KMS-11 (cell line): ENCODE measurements at regions not wholly inside any gene's neighbourhood (a gene's known extent, or its start where the extent isn't known, plus 50 kb on each side); places are given as distances from the start of the nearest gene placed in this dataset.
A peak's percentile ranks its signal among the peaks of the same experiment; 100 is the strongest.
"Not testable (repeated sequence)": the region's sequence is repeated elsewhere in the genome, so short reads cannot be mapped to it uniquely, and the experiment has no call there.

Experiments
- H2AFZ ChIP-seq: fragments of 200-600 bp; sonication (generic); 2 replicates; pipeline ENCODE4 v1.6.1; 2016; ENCODE audit warnings: antibody characterized with exemption, mixed run types, low read depth
- H3K27ac ChIP-seq: fragments of 200-600 bp; sonication (generic); 2 replicates; pipeline ENCODE4 v1.6.1; 2016; ENCODE audit warnings: mild to moderate bottlenecking, mixed run types
- H3K27me3 ChIP-seq: fragments of 200-600 bp; sonication (generic); 2 replicates; pipeline ENCODE4 v1.6.1; 2017; ENCODE audit warnings: mild to moderate bottlenecking, low read depth, mixed run types, moderate library complexity; ENCODE audit not compliant: insufficient read depth
- H3K36me3 ChIP-seq: fragments of 200-600 bp; sonication (generic); 2 replicates; pipeline ENCODE4 v1.6.1; 2017; ENCODE audit warnings: mild to moderate bottlenecking, mixed run types; ENCODE audit not compliant: insufficient read depth
- H3K4me1 ChIP-seq: fragments of 200-600 bp; sonication (generic); 2 replicates; pipeline ENCODE4 v1.6.1; 2016; ENCODE audit warnings: mild to moderate bottlenecking, low read depth, mixed run types; ENCODE audit not compliant: poor library complexity, severe bottlenecking
- H3K4me2 ChIP-seq: fragments of 200-600 bp; sonication (generic); 2 replicates; pipeline ENCODE4 v1.7.0; 2016; ENCODE audit warnings: mild to moderate bottlenecking, mixed run types
- H3K4me3 ChIP-seq: fragments of 200-600 bp; sonication (generic); IDR thresholded peaks from 2 replicates; pipeline ENCODE4 v1.6.1; 2017; ENCODE audit warnings: low read depth, low read length, mixed read lengths; ENCODE audit not compliant: insufficient read depth
- H3K79me2 ChIP-seq: fragments of 200-600 bp; sonication (generic); 2 replicates; pipeline ENCODE4 v1.6.1; 2016; ENCODE audit warnings: low read depth, mixed run types; ENCODE audit not compliant: insufficient read depth
- H3K9ac ChIP-seq: fragments of 200-600 bp; sonication (generic); 2 replicates; pipeline ENCODE4 v1.6.1; 2016; ENCODE audit warnings: mild to moderate bottlenecking, mixed run types
- H4K20me1 ChIP-seq: fragments of 200-600 bp; sonication (generic); 2 replicates; pipeline ENCODE4 v1.6.1; 2016; ENCODE audit warnings: mild to moderate bottlenecking, mixed run types; ENCODE audit not compliant: insufficient read depth
- CTCF ChIP-seq: fragments of 200-600 bp; sonication (generic); conservative IDR thresholded peaks from 2 replicates; pipeline ENCODE4 v1.6.1; 2017; ENCODE audit warnings: low read depth, mild to moderate bottlenecking, antibody characterized with exemption, low read length, moderate library complexity, mixed read lengths

DNA sequence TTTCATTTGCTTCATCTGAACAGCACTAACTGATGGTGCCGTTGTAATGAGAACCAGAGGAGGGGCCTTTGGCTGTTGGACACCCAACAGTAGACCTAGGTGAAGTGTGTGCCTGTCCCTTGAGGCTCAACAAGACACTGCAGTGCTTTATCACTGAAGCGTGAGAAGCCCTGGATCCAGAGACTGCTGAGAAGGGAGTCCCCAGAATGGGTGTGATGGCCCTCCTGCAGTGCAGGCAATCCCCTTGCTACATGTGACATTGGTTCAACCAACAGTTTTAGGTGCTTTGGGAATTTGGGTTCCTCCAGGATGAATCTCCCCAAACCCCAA is 125.6 kb downstream of the BRD1 start:
- Histone ChIP-seq H3K4me1 (no peaks in the 10 kb centered on the region), H4K20me1 (no peaks in the 10 kb centered on the region), H3K27ac (no peak overlapping the region), H3K9ac (no peak overlapping the region), H3K4me2 (no peak overlapping the region), H3K36me3 (no peaks in the 10 kb centered on the region), H3K4me3 (no peak overlapping the region), H2AFZ (no peak overlapping the region), H3K79me2 (no peaks in the 10 kb centered on the region), H3K27me3 (peaks cover 11% of the 10 kb centered on the region; the same call in 1 of the 2 replicates)
- no peak; the same call in 1 of the 2 replicates for TF ChIP-seq CTCF

GRCh38 chr22:49701380-49702067 is 126.1 kb downstream of the BRD1 start:
- Histone ChIP-seq H3K4me3 (no peak overlapping the region), H3K27ac (no peak overlapping the region), H3K36me3 (no peaks in the 10 kb centered on the region), H3K79me2 (no peaks in the 10 kb centered on the region), H3K27me3 (peaks cover 11% of the 10 kb centered on the region; the same call in 1 of the 2 replicates), H3K4me1 (no peaks in the 10 kb centered on the region), H4K20me1 (no peaks in the 10 kb centered on the region), H3K9ac (no peak overlapping the region), H3K4me2 (no peak overlapping the region), H2AFZ (no peak overlapping the region)
- peak; percentile 59 for TF ChIP-seq CTCF

- peaks cover 11% of the 10 kb centered on the region; the same call in 1 of the 2 replicates for H3K27me3 ChIP-seq
- H4K20me1 ChIP-seq, result no peaks in the 10 kb centered on the region
- TF ChIP-seq CTCF, result no peak
- no peak overlapping the region for H3K9ac ChIP-seq
- H3K4me1 ChIP-seq, result no peaks in the 10 kb centered on the region
- H3K79me2 ChIP-seq, result no peaks in the 10 kb centered on the region
- no peak overlapping the region for H3K4me2 ChIP-seq
- no peak overlapping the region for H3K27ac ChIP-seq
- H3K4me3 ChIP-seq, result no peak overlapping the region
- no peaks in the 10 kb centered on the region for H3K36me3 ChIP-seq
- H2AFZ ChIP-seq, result no peak overlapping the region
Observed at GRCh38 chr22:49699928-49700498, 127.7 kb downstream of the BRD1 start.

GRCh38 chr22:49699476-49699875 is 128.2 kb downstream of the BRD1 start:
- TF ChIP-seq CTCF, result no peak
- Histone ChIP-seq H3K4me3 (no peak overlapping the region), H3K9ac (no peak overlapping the region), H3K4me1 (no peaks in the 10 kb centered on the region), H3K27me3 (peaks cover 11% of the 10 kb centered on the region; the same call in 1 of the 2 replicates), H3K4me2 (no peak overlapping the region), H4K20me1 (no peaks in the 10 kb centered on the region), H2AFZ (no peak overlapping the region), H3K27ac (no peak overlapping the region), H3K79me2 (no peaks in the 10 kb centered on the region), H3K36me3 (no peaks in the 10 kb centered on the region)

DNA sequence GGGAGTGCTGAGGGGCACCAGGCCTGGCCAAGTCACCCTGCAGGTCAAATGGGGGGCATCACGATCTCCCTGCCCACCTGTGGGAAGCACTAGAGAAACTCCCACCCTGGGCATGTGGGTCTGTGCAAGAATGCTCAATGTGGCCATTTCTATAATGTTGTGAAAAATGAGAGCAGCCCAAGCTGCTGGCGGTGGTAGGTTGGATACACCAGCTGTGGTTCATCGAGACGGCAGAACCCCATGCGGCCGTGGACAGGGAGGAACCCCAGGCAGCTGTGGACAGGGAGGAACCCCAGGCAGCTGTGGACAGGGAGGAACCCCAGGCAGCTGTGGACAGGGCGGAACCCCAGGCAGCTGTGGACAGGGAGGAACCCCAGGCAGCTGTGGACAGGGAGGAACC is 129.1 kb downstream of the BRD1 start:
- H3K27me3 ChIP-seq, result not testable (repeated sequence)

More for the DNA sequence above, 129.1 kb downstream of the BRD1 start:
- H4K20me1 ChIP-seq, H3K27ac ChIP-seq, H3K36me3 ChIP-seq, H3K9ac ChIP-seq, H3K4me1 ChIP-seq, H3K4me2 ChIP-seq, H3K4me3 ChIP-seq, H2AFZ ChIP-seq, H3K79me2 ChIP-seq: not testable (repeated sequence)
